ENCODE measurements at regions not wholly inside any gene's neighbourhood (a gene's known extent, or its start where the extent isn't known, plus 50 kb on each side); places are given as distances from the start of the nearest gene placed in this dataset.

GRCh38 chr12:60138526-60138925 is 542.7 kb downstream of the SLC16A7 start:
- no peak for DNase-seq (ENCODE audit: low read depth in 2 of 2)

GRCh38 chr12:60144395-60144794 is 548.6 kb downstream of the SLC16A7 start:
- no peak for DNase-seq (ENCODE audit: low read depth in 2 of 2)

GRCh38 chr12:60148109-60148508 is 552.3 kb downstream of the SLC16A7 start:
- no peak for DNase-seq (ENCODE audit: low read depth in 2 of 2)

- no peak for DNase-seq (ENCODE audit: low read depth in 2 of 2)
Observed at GRCh38 chr12:60148831-60149230, 553.0 kb downstream of the SLC16A7 start.

GRCh38 chr12:60152756-60153155 is 556.9 kb downstream of the SLC16A7 start:
- DNase-seq (ENCODE audit: low read depth in 2 of 2): no peak

- DNase-seq (ENCODE audit: low read depth in 2 of 2): no peak
Observed at GRCh38 chr12:60159761-60160160, 563.9 kb downstream of the SLC16A7 start.

- no peak for DNase-seq (ENCODE audit: low read depth in 2 of 2)
Observed at GRCh38 chr12:60162988-60163720, 567.3 kb downstream of the SLC16A7 start.

- no peak for DNase-seq (ENCODE audit: low read depth in 2 of 2)
Observed at GRCh38 chr12:60165781-60166180, 570.0 kb downstream of the SLC16A7 start.

- DNase-seq (ENCODE audit: low read depth in 2 of 2): no peak
Observed at GRCh38 chr12:60168441-60168840, 572.6 kb downstream of the SLC16A7 start.

- no peak for DNase-seq (ENCODE audit: low read depth in 2 of 2)
Observed at GRCh38 chr12:60169904-60170303, 574.1 kb downstream of the SLC16A7 start.

GRCh38 chr12:60172266-60173211 is 576.7 kb downstream of the SLC16A7 start:
- DNase-seq (ENCODE audit: low read depth in 2 of 2): no peak

- no peak for DNase-seq (ENCODE audit: low read depth in 2 of 2)
Observed at GRCh38 chr12:60173224-60174170, 577.7 kb downstream of the SLC16A7 start.

- DNase-seq (ENCODE audit: low read depth in 2 of 2): no peak
Observed at GRCh38 chr12:60174476-60174875, 578.6 kb downstream of the SLC16A7 start.

GRCh38 chr12:60174941-60175340 is 579.1 kb downstream of the SLC16A7 start:
- no peak for DNase-seq (ENCODE audit: low read depth in 2 of 2)

GRCh38 chr12:60176891-60177290 is 581.1 kb downstream of the SLC16A7 start:
- no peak for DNase-seq (ENCODE audit: low read depth in 2 of 2)

- no peak for DNase-seq (ENCODE audit: low read depth in 2 of 2)
Observed at GRCh38 chr12:60180298-60180697, 584.5 kb downstream of the SLC16A7 start.

- no peak for DNase-seq (ENCODE audit: low read depth in 2 of 2)
Observed at GRCh38 chr12:60182354-60182753, 586.5 kb downstream of the SLC16A7 start.

GRCh38 chr12:60184096-60184495 is 588.3 kb downstream of the SLC16A7 start:
- DNase-seq (ENCODE audit: low read depth in 2 of 2): no peak

- no peak for DNase-seq (ENCODE audit: low read depth in 2 of 2)
Observed at GRCh38 chr12:60185060-60185459, 589.2 kb downstream of the SLC16A7 start.

GRCh38 chr12:60191271-60191670 is 595.4 kb downstream of the SLC16A7 start:
- no peak for DNase-seq (ENCODE audit: low read depth in 2 of 2)

- DNase-seq (ENCODE audit: low read depth in 2 of 2): no peak
Observed at GRCh38 chr12:60191676-60192359, 596.0 kb downstream of the SLC16A7 start.

All from stimulated activated CD8-positive, alpha-beta memory T cell treated with anti-CD3 and anti-CD28 coated beads, Interleukin-15, amount 100 ng/mL, for 48 hours (primary cell).